ENCODE measurements at regions not wholly inside any gene's neighbourhood (a gene's known extent, or its start where the extent isn't known, plus 50 kb on each side); places are given as distances from the start of the nearest gene placed in this dataset.
"Not testable (repeated sequence)": the region's sequence is repeated elsewhere in the genome, so short reads cannot be mapped to it uniquely, and the experiment has no call there.

- TF ChIP-seq CTCF, EP300 (IDR thresholded peaks at IDR 0.05): not testable (repeated sequence)
These were observed 120.9 kb downstream of the GOLGA6L6 start for GRCh38 chr15:20420710-20421109.

Measured in A549 (cell line).